CD4-positive, alpha-beta T cell treated with Interleukin-4 for 1 hour (primary cell): ENCODE measurements at regions not wholly inside any gene's neighbourhood (a gene's known extent, or its start where the extent isn't known, plus 50 kb on each side); places are given as distances from the start of the nearest gene placed in this dataset.
"Not testable (repeated sequence)": the region's sequence is repeated elsewhere in the genome, so short reads cannot be mapped to it uniquely, and the experiment has no call there.

Experiments used
- DNase-seq, 2 donors: peaks; one replicate each; pipeline ENCODE4 v3.0.0-alpha.2; 2020 to 2022

GRCh38 chr18:70936160-70936559, 647.3 kb downstream of the SOCS6 start:
- no peak for DNase-seq

- DNase-seq = peak in 1 of 2 donors; percentile 7
Measured at GRCh38 chr18:70931942-70932814, 643.3 kb downstream of the SOCS6 start.

- no peak for DNase-seq
Measured at GRCh38 chr18:70920840-70921374, 632.1 kb downstream of the SOCS6 start.

GRCh38 chr18:70907673-70908072, 618.8 kb downstream of the SOCS6 start:
- no peak for DNase-seq

GRCh38 chr18:70892381-70892780, 603.5 kb downstream of the SOCS6 start:
- no peak for DNase-seq

- DNase-seq = no peak
Measured at GRCh38 chr18:70870292-70870691, 581.4 kb downstream of the SOCS6 start.

GRCh38 chr18:70848329-70848728, 559.5 kb downstream of the SOCS6 start:
- no peak for DNase-seq

- DNase-seq = no peak
Measured at GRCh38 chr18:70840649-70841048, 551.8 kb downstream of the SOCS6 start.

GRCh38 chr18:70827632-70828031, 538.8 kb downstream of the SOCS6 start:
- no peak for DNase-seq

GRCh38 chr18:70826571-70826970, 537.7 kb downstream of the SOCS6 start:
- DNase-seq = no peak

- DNase-seq = no peak
Measured at GRCh38 chr18:70822691-70823090, 533.8 kb downstream of the SOCS6 start.

- no peak for DNase-seq
Measured at GRCh38 chr18:70822117-70822516, 533.3 kb downstream of the SOCS6 start.

GRCh38 chr18:70808481-70809056, 519.7 kb downstream of the SOCS6 start:
- DNase-seq = no peak

- DNase-seq = peak; percentile 59 to 69
Measured at GRCh38 chr18:70781860-70782453, 493.1 kb downstream of the SOCS6 start.

- not testable (repeated sequence) for DNase-seq
Measured at GRCh38 chr18:70766254-70766653, 477.4 kb downstream of the SOCS6 start.

GRCh38 chr18:70762812-70763211, 474.0 kb downstream of the SOCS6 start:
- no peak for DNase-seq

GRCh38 chr18:70758780-70759179, 469.9 kb downstream of the SOCS6 start:
- DNase-seq = no peak

GRCh38 chr18:70754486-70754885, 465.6 kb downstream of the SOCS6 start:
- no peak for DNase-seq

- no peak for DNase-seq
Measured at GRCh38 chr18:70732916-70733315, 444.1 kb downstream of the SOCS6 start.

GRCh38 chr18:70732188-70732587, 443.3 kb downstream of the SOCS6 start:
- no peak for DNase-seq

- no peak for DNase-seq
Measured at GRCh38 chr18:70720607-70721006, 431.8 kb downstream of the SOCS6 start.

GRCh38 chr18:70709720-70710119, 420.9 kb downstream of the SOCS6 start:
- DNase-seq = no peak

GRCh38 chr18:70709144-70709543, 420.3 kb downstream of the SOCS6 start:
- no peak for DNase-seq
